ENCODE measurements at regions not wholly inside any gene's neighbourhood (a gene's known extent, or its start where the extent isn't known, plus 50 kb on each side); places are given as distances from the start of the nearest gene placed in this dataset.
"Not testable (repeated sequence)": the region's sequence is repeated elsewhere in the genome, so short reads cannot be mapped to it uniquely, and the experiment has no call there.

DNA sequence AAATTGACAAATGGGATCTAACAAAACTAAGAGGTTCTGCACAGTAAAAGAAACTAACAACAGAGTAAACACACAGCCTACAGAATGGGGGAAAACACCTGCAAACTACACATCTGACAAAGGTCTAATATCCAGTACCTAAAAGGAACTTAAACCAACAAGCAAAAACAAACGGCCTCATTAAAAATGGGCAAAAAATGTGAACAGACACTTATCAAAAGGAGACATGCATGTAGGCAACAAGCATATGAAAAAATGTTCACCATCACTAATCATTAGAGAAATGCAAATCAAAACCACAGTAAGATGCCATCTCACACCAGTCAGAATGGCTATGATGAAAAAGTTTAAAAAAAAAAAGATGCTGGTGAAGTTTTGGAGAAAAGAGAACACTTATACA, 197.4 kb downstream of the KBTBD2 start (continued):
- TF ChIP-seq, protein P1, sequence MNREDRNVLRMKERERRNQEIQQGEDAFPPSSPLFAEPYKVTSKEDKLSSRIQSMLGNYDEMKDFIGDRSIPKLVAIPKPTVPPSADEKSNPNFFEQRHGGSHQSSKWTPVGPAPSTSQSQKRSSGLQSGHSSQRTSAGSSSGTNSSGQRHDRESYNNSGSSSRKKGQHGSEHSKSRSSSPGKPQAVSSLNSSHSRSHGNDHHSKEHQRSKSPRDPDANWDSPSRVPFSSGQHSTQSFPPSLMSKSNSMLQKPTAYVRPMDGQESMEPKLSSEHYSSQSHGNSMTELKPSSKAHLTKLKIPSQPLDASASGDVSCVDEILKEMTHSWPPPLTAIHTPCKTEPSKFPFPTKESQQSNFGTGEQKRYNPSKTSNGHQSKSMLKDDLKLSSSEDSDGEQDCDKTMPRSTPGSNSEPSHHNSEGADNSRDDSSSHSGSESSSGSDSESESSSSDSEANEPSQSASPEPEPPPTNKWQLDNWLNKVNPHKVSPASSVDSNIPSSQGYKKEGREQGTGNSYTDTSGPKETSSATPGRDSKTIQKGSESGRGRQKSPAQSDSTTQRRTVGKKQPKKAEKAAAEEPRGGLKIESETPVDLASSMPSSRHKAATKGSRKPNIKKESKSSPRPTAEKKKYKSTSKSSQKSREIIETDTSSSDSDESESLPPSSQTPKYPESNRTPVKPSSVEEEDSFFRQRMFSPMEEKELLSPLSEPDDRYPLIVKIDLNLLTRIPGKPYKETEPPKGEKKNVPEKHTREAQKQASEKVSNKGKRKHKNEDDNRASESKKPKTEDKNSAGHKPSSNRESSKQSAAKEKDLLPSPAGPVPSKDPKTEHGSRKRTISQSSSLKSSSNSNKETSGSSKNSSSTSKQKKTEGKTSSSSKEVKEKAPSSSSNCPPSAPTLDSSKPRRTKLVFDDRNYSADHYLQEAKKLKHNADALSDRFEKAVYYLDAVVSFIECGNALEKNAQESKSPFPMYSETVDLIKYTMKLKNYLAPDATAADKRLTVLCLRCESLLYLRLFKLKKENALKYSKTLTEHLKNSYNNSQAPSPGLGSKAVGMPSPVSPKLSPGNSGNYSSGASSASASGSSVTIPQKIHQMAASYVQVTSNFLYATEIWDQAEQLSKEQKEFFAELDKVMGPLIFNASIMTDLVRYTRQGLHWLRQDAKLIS (CRISPR knock-in tag; IDR thresholded peaks at IDR 0.05; ENCODE audit: borderline replicate concordance), result no peak
- TF ChIP-seq SP1 (CRISPR knock-in tag; conservative IDR thresholded peaks at IDR 0.05), result no peak

DNA sequence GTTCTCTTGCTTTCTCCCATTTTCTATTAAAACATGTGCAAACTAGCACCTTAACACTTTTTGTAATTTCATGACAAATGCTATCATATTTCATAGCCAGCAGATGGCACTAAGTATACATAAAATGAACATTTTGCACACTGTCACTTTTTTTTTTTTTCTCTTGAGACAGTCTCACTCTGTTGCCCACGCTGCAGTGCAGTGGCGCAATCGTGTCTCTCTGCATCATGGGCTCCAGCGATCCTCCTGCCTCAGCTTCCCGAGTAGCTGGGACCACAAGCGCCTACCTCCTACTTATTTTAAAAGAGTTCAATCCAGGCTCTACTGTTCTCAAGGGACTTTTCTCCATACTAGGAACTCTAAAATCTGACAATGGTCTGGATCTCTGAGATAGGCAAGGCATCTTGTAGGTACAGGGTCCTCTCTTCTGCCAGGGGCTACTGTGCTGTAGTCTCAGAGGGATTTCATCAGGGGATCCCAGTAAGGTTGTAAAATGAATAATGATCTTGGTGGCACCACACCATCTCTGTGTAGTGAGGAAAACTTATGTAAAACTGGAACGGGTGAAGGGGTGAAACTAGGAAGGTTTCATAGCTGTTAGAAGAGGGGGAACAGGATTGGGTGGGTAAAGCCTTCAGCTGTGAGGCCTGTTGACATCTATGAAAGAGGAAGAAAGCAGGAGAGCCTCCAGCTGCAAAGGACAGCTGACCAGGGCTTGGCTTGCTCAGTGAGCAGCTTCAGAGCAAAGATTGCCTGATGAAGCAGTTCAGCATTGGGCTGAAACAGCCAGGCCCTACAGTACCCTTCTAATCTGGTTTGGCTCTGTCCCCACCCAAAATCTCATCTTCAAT, 196.9 kb downstream of the AVL9 start:
- H3K4me3 Mint-ChIP-seq; H3K27me3 Mint-ChIP-seq (ENCODE audit: low read depth); POLR2A ChIA-PET; ATAC-seq; H3K27ac Mint-ChIP-seq; DNase-seq (ENCODE audit: low spot score): not testable (repeated sequence)
- CTCF ChIA-PET, result interaction anchor here (0.6 kb wide), 1 partner anchor 126 kb away, joined by 4 read pairs; no protein-coding TSS in a partner anchor
- Mint-ChIP-seq H3K36me3 (peaks cover 15% of the 10 kb centered on the region), H3K4me1 (peaks cover 34% of the 10 kb centered on the region), H3K9me3 (peaks cover 34% of the 10 kb centered on the region)

DNA sequence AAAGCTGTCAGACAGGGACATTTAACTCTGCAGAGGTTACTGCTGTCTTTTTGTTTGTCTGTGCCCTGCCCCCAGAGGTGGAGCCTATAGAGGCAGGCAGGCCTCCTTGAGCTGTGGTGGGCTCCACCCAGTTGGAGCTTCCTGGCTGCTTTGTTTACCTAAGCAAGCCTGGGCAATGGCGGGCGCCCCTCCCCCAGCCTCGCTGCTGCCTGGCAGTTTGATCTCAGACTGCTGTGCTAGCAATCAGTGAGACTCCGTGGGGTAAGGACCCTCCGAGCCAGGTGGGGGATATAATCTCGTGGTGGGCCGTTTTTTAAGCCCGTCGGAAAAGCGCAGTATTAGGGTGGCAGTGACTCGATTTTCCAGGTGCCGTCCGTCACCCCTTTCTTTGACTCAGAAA, 192.8 kb downstream of the AVL9 start:
- H3K27ac Mint-ChIP-seq; CTCF ChIA-PET; POLR2A ChIA-PET; ATAC-seq; H3K9me3 Mint-ChIP-seq; H3K4me3 Mint-ChIP-seq; H3K27me3 Mint-ChIP-seq (ENCODE audit: low read depth): not testable (repeated sequence)
- TF ChIP-seq ZNF281 (CRISPR knock-in tag; IDR thresholded peaks at IDR 0.05), result 0 out of 2 replicates have a peak, but pooled peaks have one; percentile 28
- Mint-ChIP-seq H3K36me3 (peaks cover 15% of the 10 kb centered on the region), H3K4me1 (peaks cover 33% of the 10 kb centered on the region)
- peak; percentile 39 for DNase-seq (ENCODE audit: low spot score)

DNA sequence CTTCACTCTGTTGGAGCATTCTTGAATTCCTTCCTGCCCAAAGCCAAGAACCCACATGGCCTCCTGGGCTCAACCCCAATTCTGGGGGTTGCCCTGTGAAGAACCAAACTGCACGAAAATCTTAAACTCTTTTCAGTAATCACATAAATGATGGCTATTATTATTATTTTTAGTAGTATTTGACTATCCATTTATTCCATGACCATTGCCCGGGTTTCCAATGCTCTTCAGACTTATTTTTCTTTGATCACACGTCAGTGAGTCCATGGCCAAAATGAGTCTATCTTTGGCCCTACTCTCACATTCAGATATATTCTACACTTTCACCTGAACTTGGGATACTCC, 185.9 kb downstream of the AVL9 start:
- ChIA-PET CTCF (no interaction called here), POLR2A (no interaction called here)
- peaks cover 28% of the 10 kb centered on the region for H3K9me3 Mint-ChIP-seq
- ATAC-seq (no peak), DNase-seq (ENCODE audit: low spot score) (no peak)
- H3K36me3 Mint-ChIP-seq, result peaks cover 20% of the 10 kb centered on the region
- H3K4me1 Mint-ChIP-seq, result peaks cover 36% of the 10 kb centered on the region
- H3K27me3 Mint-ChIP-seq (ENCODE audit: low read depth), result no peaks in the 10 kb centered on the region
- H3K4me3 Mint-ChIP-seq, result peak overlapping the region; percentile 23
- H3K27ac Mint-ChIP-seq, result peak overlapping the region; percentile 86
- TF ChIP-seq FOXK1 (CRISPR knock-in tag; IDR thresholded peaks at IDR 0.05), result no peak
- no peak for TF ChIP-seq FOXJ3 (CRISPR knock-in tag; IDR thresholded peaks at IDR 0.05; ENCODE audit: borderline replicate concordance)
- no peak for TF ChIP-seq ZBTB43 (CRISPR knock-in tag; IDR thresholded peaks at IDR 0.05)
- no peak for TF ChIP-seq ARID4B (CRISPR knock-in tag; IDR thresholded peaks at IDR 0.05; ENCODE audit: borderline replicate concordance)
- TF ChIP-seq ELF4 (CRISPR knock-in tag; IDR thresholded peaks at IDR 0.05; ENCODE audit: low read depth), result no peak
- TF ChIP-seq, protein P2, sequence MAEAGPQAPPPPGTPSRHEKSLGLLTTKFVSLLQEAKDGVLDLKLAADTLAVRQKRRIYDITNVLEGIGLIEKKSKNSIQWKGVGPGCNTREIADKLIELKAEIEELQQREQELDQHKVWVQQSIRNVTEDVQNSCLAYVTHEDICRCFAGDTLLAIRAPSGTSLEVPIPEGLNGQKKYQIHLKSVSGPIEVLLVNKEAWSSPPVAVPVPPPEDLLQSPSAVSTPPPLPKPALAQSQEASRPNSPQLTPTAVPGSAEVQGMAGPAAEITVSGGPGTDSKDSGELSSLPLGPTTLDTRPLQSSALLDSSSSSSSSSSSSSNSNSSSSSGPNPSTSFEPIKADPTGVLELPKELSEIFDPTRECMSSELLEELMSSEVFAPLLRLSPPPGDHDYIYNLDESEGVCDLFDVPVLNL (CRISPR knock-in tag; IDR thresholded peaks at IDR 0.05; ENCODE audit: borderline replicate concordance, low read depth), result no peak
- TF ChIP-seq, protein P3, sequence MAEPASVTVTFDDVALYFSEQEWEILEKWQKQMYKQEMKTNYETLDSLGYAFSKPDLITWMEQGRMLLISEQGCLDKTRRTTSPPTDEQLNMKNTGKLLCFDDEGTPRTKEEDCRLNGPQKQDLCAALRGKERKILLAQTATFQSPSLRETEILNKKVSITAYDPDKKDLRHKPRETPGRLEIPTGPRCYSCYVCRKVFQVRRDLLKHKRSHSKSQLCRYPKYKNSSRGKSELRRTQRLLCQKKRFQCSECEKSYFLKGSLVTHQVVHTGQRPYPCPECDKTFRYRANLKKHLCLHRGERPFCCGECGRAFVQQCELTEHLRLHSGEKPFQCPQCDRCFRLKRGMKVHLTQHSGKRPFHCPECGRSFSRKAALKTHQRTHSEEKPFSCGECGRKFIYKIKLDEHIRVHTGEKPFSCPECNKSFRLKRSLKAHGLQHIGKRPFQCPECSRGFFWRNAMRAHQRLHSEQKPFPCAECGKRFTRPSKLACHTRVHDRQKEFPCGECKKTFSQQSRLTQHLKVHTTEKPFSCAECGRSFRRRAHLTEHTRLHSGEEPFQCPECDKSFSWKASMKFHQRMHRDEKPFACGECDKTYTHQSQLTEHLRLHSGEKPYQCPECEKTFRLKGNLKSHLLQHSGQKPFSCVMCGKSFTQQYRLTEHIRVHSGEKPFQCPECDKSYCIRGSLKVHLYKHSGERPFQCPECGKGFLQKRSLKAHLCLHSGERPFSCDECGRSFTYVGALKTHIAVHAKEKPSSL (CRISPR knock-in tag; conservative IDR thresholded peaks at IDR 0.05), result no peak
- no peak for TF ChIP-seq ZNF263 (CRISPR knock-in tag; IDR thresholded peaks at IDR 0.05; ENCODE audit: low read depth)

All from WTC11 (cell line).